ENCODE measurements at regions not wholly inside any gene's neighbourhood (a gene's known extent, or its start where the extent isn't known, plus 50 kb on each side); places are given as distances from the start of the nearest gene placed in this dataset.

DNA sequence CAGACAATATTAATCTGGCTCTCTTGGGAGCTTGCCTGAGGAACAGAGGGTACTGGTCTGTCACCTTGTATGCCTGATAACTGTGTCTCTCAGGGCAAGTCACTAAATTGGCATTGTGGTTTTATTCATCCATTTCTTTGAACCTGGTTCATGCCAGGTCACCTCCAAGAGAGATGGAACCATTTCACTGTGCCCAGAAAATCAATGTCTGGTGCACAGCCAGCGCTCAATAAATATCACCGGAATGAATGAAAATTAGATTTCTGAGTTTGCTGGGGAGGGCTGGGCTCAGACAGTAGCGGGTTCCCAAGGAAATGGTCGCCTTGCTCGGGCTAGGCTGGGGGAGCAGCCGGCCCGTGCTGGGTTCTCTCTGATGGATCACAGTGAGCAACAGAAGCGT lies 64.1 kb upstream of the BAIAP2L1 start:
- no peaks in the 10 kb centered on the region for H3K36me3 ChIP-seq (ENCODE audit: control insufficient read depth, insufficient read depth, low read length)
- H3K27me3 ChIP-seq (ENCODE audit: control insufficient read depth, insufficient read depth, low read length) = no peaks in the 10 kb centered on the region
- no peak for DNase-seq (ENCODE audit: low read depth, low spot score)
- H3K9me3 ChIP-seq (ENCODE audit: control insufficient read depth, insufficient read depth, low read length) = no peaks in the 10 kb centered on the region
- WGBS (ENCODE audit: insufficient coverage, insufficient read length) = no CpG with 5 or more reads among the region's 8 CpGs
- 0 out of 2 replicates have a peak, but pooled peaks cover under 1% of the 10 kb centered on the region for H3K4me1 ChIP-seq (ENCODE audit: control insufficient read depth, insufficient read depth, low read length)
- no peak overlapping the region for H3K4me3 ChIP-seq (ENCODE audit: low read length)
- no peak overlapping the region for H3K27ac ChIP-seq (ENCODE audit: low read length)

DNA sequence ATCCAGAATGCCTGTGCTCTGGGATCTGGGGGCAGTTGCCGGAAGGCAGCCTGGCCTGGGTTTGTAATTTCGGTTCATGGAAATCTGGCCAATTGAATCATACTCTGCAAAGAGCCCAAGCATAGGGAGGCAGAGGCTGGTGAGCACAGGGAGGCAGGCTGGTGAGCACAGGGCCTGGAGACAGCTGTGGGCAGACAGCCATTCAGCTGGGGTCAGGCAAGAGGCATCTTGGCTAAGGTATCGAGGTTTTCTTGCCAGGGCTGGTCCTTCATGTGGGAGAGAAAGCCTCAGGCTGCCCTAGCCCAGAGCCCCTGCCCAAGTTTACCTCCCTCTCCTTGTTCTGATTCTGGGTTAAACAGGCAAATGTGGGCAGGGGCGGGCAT lies 63.7 kb upstream of the BAIAP2L1 start:
- H3K4me1 ChIP-seq (ENCODE audit: control insufficient read depth, insufficient read depth, low read length) = no peaks in the 10 kb centered on the region
- no peaks in the 10 kb centered on the region for H3K27me3 ChIP-seq (ENCODE audit: control insufficient read depth, insufficient read depth, low read length)
- DNase-seq (ENCODE audit: low read depth, low spot score) = no peak
- WGBS (ENCODE audit: insufficient coverage, insufficient read length) = no CpG with 5 or more reads among the region's 4 CpGs
- H3K4me3 ChIP-seq (ENCODE audit: low read length) = no peak overlapping the region
- H3K9me3 ChIP-seq (ENCODE audit: control insufficient read depth, insufficient read depth, low read length) = no peaks in the 10 kb centered on the region
- no peak overlapping the region for H3K27ac ChIP-seq (ENCODE audit: low read length)
- H3K36me3 ChIP-seq (ENCODE audit: control insufficient read depth, insufficient read depth, low read length) = no peaks in the 10 kb centered on the region

DNA sequence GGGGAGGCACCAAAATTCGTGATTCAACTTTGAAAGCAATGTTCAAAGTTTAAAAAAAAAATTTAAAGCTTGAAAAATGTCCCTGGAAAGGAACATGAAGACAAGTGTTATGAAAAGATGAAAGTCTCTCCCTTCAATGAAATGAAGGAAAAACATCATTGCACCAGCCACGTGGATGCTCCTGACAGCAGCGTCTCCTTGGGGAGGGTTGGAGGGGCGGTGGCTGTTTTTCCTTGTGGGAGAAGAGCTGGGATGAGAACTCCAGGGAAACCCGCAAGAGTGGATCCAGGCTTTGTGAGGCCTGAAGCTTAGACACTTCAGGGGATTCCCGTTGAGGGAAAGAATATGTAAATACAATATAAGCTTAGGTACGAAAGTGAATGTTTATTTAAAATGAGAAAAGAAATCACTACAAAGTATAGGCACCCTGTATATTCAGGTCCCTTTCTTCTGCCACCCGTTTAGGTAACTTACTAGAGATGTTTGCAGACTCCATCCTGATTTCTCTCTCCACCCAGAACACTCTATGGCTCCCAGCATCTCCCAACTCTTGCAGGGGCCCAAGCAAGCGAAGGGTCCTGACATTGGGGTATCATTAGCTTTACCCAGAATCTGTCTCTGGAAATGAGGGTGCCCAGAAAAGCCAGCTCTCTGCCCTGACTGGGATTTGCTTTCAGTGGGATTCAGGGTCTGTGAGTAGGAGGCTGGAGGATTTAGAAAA lies 63.1 kb upstream of the BAIAP2L1 start:
- Histone ChIP-seq H3K27ac (ENCODE audit: low read length) (no peak overlapping the region), H3K4me3 (ENCODE audit: low read length) (no peak overlapping the region), H3K36me3 (ENCODE audit: control insufficient read depth, insufficient read depth, low read length) (no peaks in the 10 kb centered on the region), H3K4me1 (ENCODE audit: control insufficient read depth, insufficient read depth, low read length) (no peaks in the 10 kb centered on the region), H3K9me3 (ENCODE audit: control insufficient read depth, insufficient read depth, low read length) (no peaks in the 10 kb centered on the region), H3K27me3 (ENCODE audit: control insufficient read depth, insufficient read depth, low read length) (no peaks in the 10 kb centered on the region)
- DNase-seq (ENCODE audit: low read depth, low spot score) = no peak
- no CpG with 5 or more reads among the region's 9 CpGs for WGBS (ENCODE audit: insufficient coverage, insufficient read length)

DNA sequence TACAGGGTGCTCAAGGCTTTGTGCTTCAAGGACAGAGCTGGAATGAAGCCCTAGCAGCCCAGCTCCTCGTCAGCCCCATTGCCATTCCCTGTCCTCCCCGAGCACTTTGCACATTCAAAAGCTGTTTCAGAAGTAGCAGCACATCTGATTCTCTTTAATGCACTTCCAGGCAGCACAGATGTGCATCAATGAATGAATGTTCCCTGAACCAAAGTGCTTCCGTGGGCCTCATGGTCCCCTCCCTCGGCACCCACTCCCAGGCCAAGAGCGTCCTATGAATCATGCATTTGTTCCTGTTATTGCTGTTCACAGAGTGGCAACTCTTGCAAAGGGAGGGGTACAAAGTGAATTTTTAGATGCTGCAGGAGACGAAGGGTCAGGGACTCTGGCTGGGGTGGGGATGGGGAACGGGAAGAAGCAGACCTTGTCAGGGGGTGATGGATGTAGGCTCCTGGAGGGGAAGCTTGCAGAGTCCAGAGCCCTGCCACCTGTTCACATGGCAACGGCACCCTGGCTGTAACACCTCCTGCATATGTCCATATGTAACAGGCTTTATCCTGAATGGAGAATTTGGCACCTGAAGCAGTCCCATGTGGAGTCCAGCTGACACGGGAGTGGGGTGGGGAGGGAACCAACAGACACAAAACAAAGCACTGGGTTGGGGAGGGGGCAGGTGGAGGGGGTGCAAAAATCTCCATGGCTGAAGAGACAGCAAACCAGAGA lies 62.2 kb upstream of the BAIAP2L1 start:
- Histone ChIP-seq H3K4me3 (ENCODE audit: low read length) (no peak overlapping the region), H3K27ac (ENCODE audit: low read length) (no peak overlapping the region), H3K27me3 (ENCODE audit: control insufficient read depth, insufficient read depth, low read length) (no peaks in the 10 kb centered on the region), H3K9me3 (ENCODE audit: control insufficient read depth, insufficient read depth, low read length) (no peaks in the 10 kb centered on the region), H3K36me3 (ENCODE audit: control insufficient read depth, insufficient read depth, low read length) (no peaks in the 10 kb centered on the region), H3K4me1 (ENCODE audit: control insufficient read depth, insufficient read depth, low read length) (no peaks in the 10 kb centered on the region)
- no CpG with 5 or more reads among the region's 9 CpGs for WGBS (ENCODE audit: insufficient coverage, insufficient read length)
- DNase-seq (ENCODE audit: low read depth, low spot score) = no peak

DNA sequence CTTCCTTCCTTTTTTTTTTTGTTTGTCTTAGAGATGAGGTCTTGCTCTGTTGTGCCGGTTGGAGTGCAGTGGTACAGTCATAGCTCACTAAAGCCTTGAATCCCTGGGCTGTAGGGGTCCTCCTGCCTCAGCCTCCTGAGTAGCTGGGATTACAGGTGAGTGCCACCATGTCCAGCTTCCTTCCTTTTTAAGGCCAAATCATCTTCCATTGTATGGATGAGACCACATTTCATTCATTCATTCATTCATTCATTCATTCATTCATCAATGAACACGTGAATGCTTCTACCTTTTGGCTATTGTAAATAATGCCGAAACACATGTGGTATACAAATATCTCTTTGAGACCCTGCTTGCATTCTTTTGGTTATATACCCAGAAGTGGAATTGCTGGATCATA lies 60.0 kb upstream of the BAIAP2L1 start:
- Histone ChIP-seq H3K27ac (ENCODE audit: low read length) (no peak overlapping the region), H3K4me1 (ENCODE audit: control insufficient read depth, insufficient read depth, low read length) (no peaks in the 10 kb centered on the region), H3K36me3 (ENCODE audit: control insufficient read depth, insufficient read depth, low read length) (no peaks in the 10 kb centered on the region), H3K9me3 (ENCODE audit: control insufficient read depth, insufficient read depth, low read length) (no peaks in the 10 kb centered on the region), H3K4me3 (ENCODE audit: low read length) (no peak overlapping the region), H3K27me3 (ENCODE audit: control insufficient read depth, insufficient read depth, low read length) (no peaks in the 10 kb centered on the region)
- no peak for DNase-seq (ENCODE audit: low read depth, low spot score)
- WGBS (ENCODE audit: insufficient coverage, insufficient read length) = no CpG with 5 or more reads among the region's 3 CpGs

DNA sequence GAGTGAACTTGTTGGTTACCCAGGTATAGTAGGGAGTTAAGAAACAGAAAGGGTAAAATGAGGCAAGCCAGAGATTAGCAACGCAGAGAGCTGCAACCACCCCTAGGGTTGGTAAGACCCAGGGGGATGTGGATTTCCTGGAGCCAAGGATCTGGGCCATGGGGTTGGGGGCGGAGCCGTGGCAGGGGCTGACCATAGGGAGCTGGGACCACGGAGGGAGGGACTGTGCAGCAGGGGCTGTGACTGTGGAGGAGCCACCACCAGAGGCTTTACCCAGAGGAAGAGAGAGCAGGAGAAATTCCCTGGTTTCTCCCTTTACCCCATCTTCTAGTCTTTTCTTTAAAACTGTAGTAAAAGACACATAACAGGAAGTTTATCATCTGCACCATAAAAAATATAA lies 58.6 kb upstream of the BAIAP2L1 start:
- Histone ChIP-seq H3K27me3 (ENCODE audit: control insufficient read depth, insufficient read depth, low read length) (no peaks in the 10 kb centered on the region), H3K4me1 (ENCODE audit: control insufficient read depth, insufficient read depth, low read length) (no peaks in the 10 kb centered on the region), H3K27ac (ENCODE audit: low read length) (no peak overlapping the region), H3K9me3 (ENCODE audit: control insufficient read depth, insufficient read depth, low read length) (no peaks in the 10 kb centered on the region), H3K36me3 (ENCODE audit: control insufficient read depth, insufficient read depth, low read length) (no peaks in the 10 kb centered on the region), H3K4me3 (ENCODE audit: low read length) (no peak overlapping the region)
- no CpG with 5 or more reads among the region's 4 CpGs for WGBS (ENCODE audit: insufficient coverage, insufficient read length)
- DNase-seq (ENCODE audit: low read depth, low spot score) = no peak

DNA sequence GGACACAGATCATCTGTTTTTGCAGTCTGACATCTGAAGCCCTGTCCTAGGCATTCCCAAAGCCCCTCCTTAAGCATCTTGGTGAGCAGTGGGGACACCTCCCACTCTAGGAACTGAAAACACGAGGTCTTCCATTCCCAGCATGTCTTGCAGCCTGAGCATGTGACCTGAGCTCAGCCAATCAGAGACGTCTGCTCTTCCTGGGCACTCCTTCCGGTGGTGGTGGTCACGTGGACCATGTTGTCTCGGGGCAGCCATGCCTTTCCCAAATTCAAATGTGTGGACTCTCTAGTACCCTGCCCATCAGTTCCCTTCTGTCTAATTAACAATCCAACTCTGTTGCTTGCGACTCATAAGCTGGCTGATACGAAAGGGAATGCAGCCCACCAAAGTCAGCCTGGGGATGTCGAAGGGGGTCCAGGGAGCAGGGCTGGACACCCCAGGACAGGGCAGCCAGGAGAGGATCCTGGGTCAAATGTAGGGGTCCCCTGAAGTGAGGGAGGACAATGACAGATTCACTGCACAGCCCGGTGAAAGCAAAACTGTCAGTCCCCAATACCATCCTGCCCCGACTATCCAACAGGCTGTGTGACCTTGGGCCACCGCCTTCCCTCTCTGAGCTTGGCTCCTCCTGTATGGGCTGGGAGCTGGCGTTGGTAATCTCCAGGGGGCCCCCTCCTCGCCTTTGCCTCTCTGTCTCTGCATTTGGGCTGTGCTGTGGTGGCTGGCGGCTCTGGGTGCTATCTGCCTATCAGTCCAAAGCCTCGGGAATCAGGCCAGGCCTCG lies 57.4 kb upstream of the BAIAP2L1 start:
- DNase-seq (ENCODE audit: low read depth, low spot score) = no peak
- Histone ChIP-seq H3K36me3 (ENCODE audit: control insufficient read depth, insufficient read depth, low read length) (no peaks in the 10 kb centered on the region), H3K27ac (ENCODE audit: low read length) (no peak overlapping the region), H3K27me3 (ENCODE audit: control insufficient read depth, insufficient read depth, low read length) (no peaks in the 10 kb centered on the region), H3K4me3 (ENCODE audit: low read length) (no peak overlapping the region), H3K4me1 (ENCODE audit: control insufficient read depth, insufficient read depth, low read length) (no peaks in the 10 kb centered on the region), H3K9me3 (ENCODE audit: control insufficient read depth, insufficient read depth, low read length) (no peaks in the 10 kb centered on the region)
- no CpG with 5 or more reads among the region's 16 CpGs for WGBS (ENCODE audit: insufficient coverage, insufficient read length)

DNA sequence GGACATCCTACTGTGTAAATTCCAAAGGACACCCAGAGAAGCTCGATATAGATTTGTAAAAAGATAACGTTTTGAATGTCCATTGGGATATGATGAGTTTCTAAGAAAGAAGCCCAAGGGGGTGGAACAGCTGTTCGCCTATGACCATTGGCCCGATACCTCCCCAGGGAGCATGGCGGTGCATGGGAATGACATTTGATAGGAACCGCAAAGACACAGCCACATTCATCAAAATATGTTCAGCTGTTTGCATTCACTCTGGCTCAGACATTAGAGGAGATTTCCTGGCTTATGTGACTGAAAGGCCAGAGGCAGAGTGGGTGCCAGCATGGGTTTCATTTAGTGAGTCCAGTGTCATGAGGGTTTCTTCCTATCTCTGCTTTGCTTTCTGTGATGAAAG lies 56.0 kb upstream of the BAIAP2L1 start:
- Histone ChIP-seq H3K27me3 (ENCODE audit: control insufficient read depth, insufficient read depth, low read length) (no peaks in the 10 kb centered on the region), H3K4me3 (ENCODE audit: low read length) (no peak overlapping the region), H3K9me3 (ENCODE audit: control insufficient read depth, insufficient read depth, low read length) (peaks cover 1% of the 10 kb centered on the region), H3K36me3 (ENCODE audit: control insufficient read depth, insufficient read depth, low read length) (no peaks in the 10 kb centered on the region), H3K27ac (ENCODE audit: low read length) (no peak overlapping the region), H3K4me1 (ENCODE audit: control insufficient read depth, insufficient read depth, low read length) (no peaks in the 10 kb centered on the region)
- DNase-seq (ENCODE audit: low read depth, low spot score) = no peak
- WGBS (ENCODE audit: insufficient coverage, insufficient read length) = no CpG with 5 or more reads among the region's 6 CpGs

DNA sequence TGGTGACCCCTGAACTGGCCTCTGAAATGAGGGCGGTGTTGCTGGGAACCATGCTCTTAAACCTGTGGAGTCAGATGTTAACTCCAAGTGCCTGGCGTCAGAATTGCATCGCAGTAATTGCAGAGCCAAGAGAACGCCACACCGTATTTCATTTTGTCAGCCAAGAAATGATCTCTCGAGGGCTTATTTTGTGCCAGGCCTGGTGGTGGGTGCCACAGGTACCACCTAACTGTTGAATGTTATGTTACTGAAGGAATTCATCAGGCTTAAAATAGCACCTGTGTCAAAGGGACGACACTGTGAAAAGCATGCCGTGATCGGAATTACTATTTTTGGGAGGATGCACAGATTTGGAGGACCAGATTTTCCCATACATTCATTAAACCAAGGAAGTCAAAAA lies 51.9 kb upstream of the BAIAP2L1 start:
- DNase-seq (ENCODE audit: low read depth, low spot score) = no peak
- no peaks in the 10 kb centered on the region for H3K27me3 ChIP-seq (ENCODE audit: control insufficient read depth, insufficient read depth, low read length)
- WGBS (ENCODE audit: insufficient coverage, insufficient read length) = no CpG with 5 or more reads among the region's 9 CpGs
- no peak overlapping the region for H3K4me3 ChIP-seq (ENCODE audit: low read length)
- no peaks in the 10 kb centered on the region for H3K36me3 ChIP-seq (ENCODE audit: control insufficient read depth, insufficient read depth, low read length)
- H3K27ac ChIP-seq (ENCODE audit: low read length) = no peak overlapping the region
- no peaks in the 10 kb centered on the region for H3K4me1 ChIP-seq (ENCODE audit: control insufficient read depth, insufficient read depth, low read length)
- H3K9me3 ChIP-seq (ENCODE audit: control insufficient read depth, insufficient read depth, low read length) = peaks cover 1% of the 10 kb centered on the region

Data from iPS DF 6.9 (cell line).